ENCODE measurements at regions not wholly inside any gene's neighbourhood (a gene's known extent, or its start where the extent isn't known, plus 50 kb on each side); places are given as distances from the start of the nearest gene placed in this dataset.

- H3K4me3 ChIP-seq (ENCODE audit: low read length) = no peak overlapping the region
- TF ChIP-seq, protein P1, sequence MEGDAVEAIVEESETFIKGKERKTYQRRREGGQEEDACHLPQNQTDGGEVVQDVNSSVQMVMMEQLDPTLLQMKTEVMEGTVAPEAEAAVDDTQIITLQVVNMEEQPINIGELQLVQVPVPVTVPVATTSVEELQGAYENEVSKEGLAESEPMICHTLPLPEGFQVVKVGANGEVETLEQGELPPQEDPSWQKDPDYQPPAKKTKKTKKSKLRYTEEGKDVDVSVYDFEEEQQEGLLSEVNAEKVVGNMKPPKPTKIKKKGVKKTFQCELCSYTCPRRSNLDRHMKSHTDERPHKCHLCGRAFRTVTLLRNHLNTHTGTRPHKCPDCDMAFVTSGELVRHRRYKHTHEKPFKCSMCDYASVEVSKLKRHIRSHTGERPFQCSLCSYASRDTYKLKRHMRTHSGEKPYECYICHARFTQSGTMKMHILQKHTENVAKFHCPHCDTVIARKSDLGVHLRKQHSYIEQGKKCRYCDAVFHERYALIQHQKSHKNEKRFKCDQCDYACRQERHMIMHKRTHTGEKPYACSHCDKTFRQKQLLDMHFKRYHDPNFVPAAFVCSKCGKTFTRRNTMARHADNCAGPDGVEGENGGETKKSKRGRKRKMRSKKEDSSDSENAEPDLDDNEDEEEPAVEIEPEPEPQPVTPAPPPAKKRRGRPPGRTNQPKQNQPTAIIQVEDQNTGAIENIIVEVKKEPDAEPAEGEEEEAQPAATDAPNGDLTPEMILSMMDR (IDR thresholded peaks at IDR 0.05; ENCODE audit: insufficient read depth, low read depth, low read length, missing control alignments) = no peak
- DNase-seq (ENCODE audit: low read depth) = no peak
Measured at GRCh38 chr14:56887216-56887615, 76.9 kb upstream of the OTX2 start.

DNA sequence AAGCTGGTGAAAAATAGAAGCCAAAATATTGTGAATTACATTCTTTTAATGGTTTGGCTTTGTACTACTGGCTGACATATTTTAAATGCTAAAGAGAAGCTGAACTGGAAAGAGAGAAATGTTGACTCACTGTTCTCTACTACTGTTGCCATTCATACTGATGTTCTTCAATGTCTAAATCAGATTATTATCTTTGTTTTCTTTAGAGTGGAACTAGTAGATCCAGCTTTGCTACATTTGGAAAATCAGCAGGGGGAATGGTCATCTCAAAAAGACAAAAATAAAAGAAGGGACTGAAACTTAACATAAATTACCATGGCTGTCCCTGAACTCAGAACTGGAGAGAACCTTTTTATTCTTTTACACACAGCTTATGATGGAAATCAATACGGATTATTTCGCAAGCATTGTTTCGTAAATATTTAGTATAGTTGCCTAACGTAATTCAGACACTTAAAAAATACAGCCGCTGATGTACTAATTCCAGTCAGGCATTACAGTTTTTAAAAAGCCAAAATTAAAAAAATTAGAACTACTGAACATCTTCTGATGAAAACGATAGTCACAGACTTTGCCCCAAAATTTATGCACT lies 76.3 kb upstream of the OTX2 start:
- TF ChIP-seq, protein P1 (IDR thresholded peaks at IDR 0.05; ENCODE audit: insufficient read depth, low read depth, low read length, missing control alignments) = no peak
- DNase-seq (ENCODE audit: low read depth) = no peak
- H3K4me3 ChIP-seq (ENCODE audit: low read length) = no peak overlapping the region

- TF ChIP-seq, protein P1 (IDR thresholded peaks at IDR 0.05; ENCODE audit: insufficient read depth, low read depth, low read length, missing control alignments) = no peak
- H3K4me3 ChIP-seq (ENCODE audit: low read length) = no peak overlapping the region
- no peak for DNase-seq (ENCODE audit: low read depth)
Measured at GRCh38 chr14:56885825-56886224, 75.5 kb upstream of the OTX2 start.

DNA sequence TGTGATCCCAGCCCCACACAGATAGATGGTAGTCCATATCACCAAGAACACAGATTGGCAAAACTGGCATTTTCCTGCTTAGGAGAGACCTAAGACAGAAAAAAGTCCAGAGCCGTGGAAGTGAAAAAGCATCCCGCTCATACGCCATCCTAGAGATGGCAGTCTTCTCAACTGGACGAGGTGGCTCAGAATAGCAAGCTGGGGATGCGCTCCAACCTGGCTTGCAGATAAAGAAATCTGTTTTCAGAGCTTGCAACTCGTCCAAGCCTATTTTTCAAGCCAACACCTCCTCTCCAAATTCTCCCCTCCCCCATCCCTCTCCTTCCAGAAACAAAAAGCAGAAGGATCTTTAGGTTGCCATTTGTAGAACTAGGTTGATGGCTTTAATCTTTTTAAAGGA lies 74.3 kb upstream of the OTX2 start:
- H3K4me3 ChIP-seq (ENCODE audit: low read length) = no peak overlapping the region
- TF ChIP-seq, protein P1 (IDR thresholded peaks at IDR 0.05; ENCODE audit: insufficient read depth, low read depth, low read length, missing control alignments) = no peak
- DNase-seq (ENCODE audit: low read depth) = no peak

DNA sequence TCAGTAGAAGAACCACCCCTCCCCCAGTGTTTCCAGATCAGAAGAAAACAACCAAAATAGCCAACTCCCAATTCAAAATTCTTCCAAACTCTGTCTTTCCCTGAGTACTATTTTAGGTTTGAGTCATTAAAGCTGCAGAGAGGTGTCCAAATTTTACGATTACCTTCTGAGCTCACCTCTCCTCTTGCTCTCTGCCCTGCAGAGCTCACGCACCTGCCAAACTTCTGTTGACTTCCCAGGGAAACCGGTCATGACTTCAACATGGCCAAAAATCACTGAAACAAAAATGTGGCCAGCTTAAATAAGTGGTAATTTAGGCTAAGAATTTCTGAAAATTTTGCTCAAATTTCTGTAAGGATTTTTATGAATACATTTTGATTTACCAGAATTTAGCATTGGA lies 70.9 kb upstream of the OTX2 start:
- no peak for DNase-seq (ENCODE audit: low read depth)
- TF ChIP-seq, protein P1 (IDR thresholded peaks at IDR 0.05; ENCODE audit: insufficient read depth, low read depth, low read length, missing control alignments) = no peak
- no peak overlapping the region for H3K4me3 ChIP-seq (ENCODE audit: low read length)

- no peak overlapping the region for H3K4me3 ChIP-seq (ENCODE audit: low read length)
- TF ChIP-seq, protein P1 (IDR thresholded peaks at IDR 0.05; ENCODE audit: insufficient read depth, low read depth, low read length, missing control alignments) = no peak
- DNase-seq (ENCODE audit: low read depth) = no peak
Measured at GRCh38 chr14:56878766-56879165, 68.5 kb upstream of the OTX2 start.

- DNase-seq (ENCODE audit: low read depth) = no peak
- H3K4me3 ChIP-seq (ENCODE audit: low read length) = no peak overlapping the region
- TF ChIP-seq, protein P1 (IDR thresholded peaks at IDR 0.05; ENCODE audit: insufficient read depth, low read depth, low read length, missing control alignments) = no peak
Measured at GRCh38 chr14:56875104-56875675, 64.9 kb upstream of the OTX2 start.
